ENCODE measurements at regions not wholly inside any gene's neighbourhood (a gene's known extent, or its start where the extent isn't known, plus 50 kb on each side); places are given as distances from the start of the nearest gene placed in this dataset.

GRCh38 chr12:86697916-86698640, 441.9 kb upstream of the MGAT4C start:
- Histone ChIP-seq H3K36me3 (no peaks in the 10 kb centered on the region), H3K4me3 (no peak overlapping the region), H3K27me3 (no peaks in the 10 kb centered on the region), H3K4me1 (no peaks in the 10 kb centered on the region), H3K27ac (no peak overlapping the region), H3K9me3 (no peaks in the 10 kb centered on the region)
- WGBS, 2 donors (ENCODE audit: low coverage in 1 of 2) = 61 to 80% methylated on average over 2 of the region's 2 CpGs
- intact Hi-C loops (cut with DNase I; ENCODE audit: low total_unique reads) (no loop called here), in situ Hi-C loops (cut with MboI; ENCODE audit: low pct_ligation_motif_present in 1 of 4, low pct_unique_long_range_greater_than_20kb in 1 of 4, low sequenced_read_pairs in 3 of 4) (no loop called here)
- TF ChIP-seq POLR2A (IDR thresholded peaks at IDR 0.05) = no peak
- no peak for TF ChIP-seq CTCF (IDR thresholded peaks at IDR 0.05)
- TF ChIP-seq EP300 (IDR thresholded peaks at IDR 0.05; ENCODE audit: low read depth) = no peak
- no peak for TF ChIP-seq POLR2AphosphoS5 (IDR thresholded peaks at IDR 0.05)
- DNase-seq = no peak

- no peaks in the 10 kb centered on the region for H3K4me1 ChIP-seq
- no peak for DNase-seq
- 29 to 70% methylated on average over 3 to 6 of the region's 6 CpGs for WGBS, 2 donors (ENCODE audit: low coverage in 1 of 2)
- no peak overlapping the region for H3K27ac ChIP-seq
- no peaks in the 10 kb centered on the region for H3K36me3 ChIP-seq
- no peak for TF ChIP-seq POLR2AphosphoS5 (IDR thresholded peaks at IDR 0.05)
- no peak for TF ChIP-seq EP300 (IDR thresholded peaks at IDR 0.05; ENCODE audit: low read depth)
- no peak for TF ChIP-seq CTCF (IDR thresholded peaks at IDR 0.05)
- no peak for TF ChIP-seq POLR2A (IDR thresholded peaks at IDR 0.05)
- no peak overlapping the region for H3K4me3 ChIP-seq
- no peaks in the 10 kb centered on the region for H3K9me3 ChIP-seq
- H3K27me3 ChIP-seq = no peaks in the 10 kb centered on the region
- intact Hi-C loops (cut with DNase I; ENCODE audit: low total_unique reads) (no loop called here), in situ Hi-C loops (cut with MboI; ENCODE audit: low pct_ligation_motif_present in 1 of 4, low pct_unique_long_range_greater_than_20kb in 1 of 4, low sequenced_read_pairs in 3 of 4) (no loop called here)
Observed at GRCh38 chr12:86683568-86684304, 427.5 kb upstream of the MGAT4C start.

- no peaks in the 10 kb centered on the region for H3K27me3 ChIP-seq
- no peak overlapping the region for H3K4me3 ChIP-seq
- no peak for TF ChIP-seq POLR2A (IDR thresholded peaks at IDR 0.05)
- TF ChIP-seq EP300 (IDR thresholded peaks at IDR 0.05; ENCODE audit: low read depth) = no peak
- no peak for TF ChIP-seq POLR2AphosphoS5 (IDR thresholded peaks at IDR 0.05)
- no peak for TF ChIP-seq CTCF (IDR thresholded peaks at IDR 0.05)
- no peaks in the 10 kb centered on the region for H3K36me3 ChIP-seq
- intact Hi-C loops (cut with DNase I; ENCODE audit: low total_unique reads) (no loop called here), in situ Hi-C loops (cut with MboI; ENCODE audit: low pct_ligation_motif_present in 1 of 4, low pct_unique_long_range_greater_than_20kb in 1 of 4, low sequenced_read_pairs in 3 of 4) (no loop called here)
- 20 to 28% methylated on average over 1 of the region's 1 CpG for WGBS, 2 donors (ENCODE audit: low coverage in 1 of 2)
- no peak for DNase-seq
- no peak overlapping the region for H3K27ac ChIP-seq
- H3K4me1 ChIP-seq = no peaks in the 10 kb centered on the region
- H3K9me3 ChIP-seq = no peaks in the 10 kb centered on the region
Observed at GRCh38 chr12:86681060-86681459, 424.9 kb upstream of the MGAT4C start.

GRCh38 chr12:86675197-86675596, 419.0 kb upstream of the MGAT4C start:
- DNase-seq = no peak
- H3K27me3 ChIP-seq = no peaks in the 10 kb centered on the region
- no peak for TF ChIP-seq POLR2AphosphoS5 (IDR thresholded peaks at IDR 0.05)
- no peak for TF ChIP-seq CTCF (IDR thresholded peaks at IDR 0.05)
- TF ChIP-seq POLR2A (IDR thresholded peaks at IDR 0.05) = no peak
- TF ChIP-seq EP300 (IDR thresholded peaks at IDR 0.05; ENCODE audit: low read depth) = no peak
- intact Hi-C loops (cut with DNase I; ENCODE audit: low total_unique reads) (no loop called here), in situ Hi-C loops (cut with MboI; ENCODE audit: low pct_ligation_motif_present in 1 of 4, low pct_unique_long_range_greater_than_20kb in 1 of 4, low sequenced_read_pairs in 3 of 4) (no loop called here)
- H3K9me3 ChIP-seq = no peaks in the 10 kb centered on the region
- H3K4me3 ChIP-seq = no peak overlapping the region
- no peaks in the 10 kb centered on the region for H3K4me1 ChIP-seq
- H3K36me3 ChIP-seq = no peaks in the 10 kb centered on the region
- no peak overlapping the region for H3K27ac ChIP-seq
- 61 to 64% methylated on average over 2 to 3 of the region's 3 CpGs for WGBS, 2 donors (ENCODE audit: low coverage in 1 of 2)

Measured in transverse colon (tissue), 4 donors.